T-helper 2 cell treated with Interferon-gamma antibody and Interleukin-4, amounts not matched to agents 5 μg/mL and 100 μg/mL, for 36 hours (primary cell): ENCODE measurements at regions not wholly inside any gene's neighbourhood (a gene's known extent, or its start where the extent isn't known, plus 50 kb on each side); places are given as distances from the start of the nearest gene placed in this dataset.

ENCODE experiments used
- DNase-seq: peaks from one replicate; pipeline ENCODE4 v3.0.0; 2021; ENCODE audit warnings: low spot score
- H3K27ac Mint-ChIP-seq: one replicate; pipeline ENCODE4 v1.8.0; 2021; ENCODE audit warnings: mild to moderate bottlenecking, mixed read lengths
- H3K27me3 Mint-ChIP-seq: one replicate; pipeline ENCODE4 v1.8.0; 2021; ENCODE audit warnings: low read depth, mixed read lengths
- H3K36me3 Mint-ChIP-seq: one replicate; pipeline ENCODE4 v1.8.0; 2021; ENCODE audit warnings: low read depth, mixed read lengths
- H3K4me1 Mint-ChIP-seq: one replicate; pipeline ENCODE4 v1.8.0; 2021; ENCODE audit warnings: low read depth, mixed read lengths
- H3K4me3 Mint-ChIP-seq: one replicate; pipeline ENCODE4 v1.8.0; 2022; ENCODE audit warnings: mild to moderate bottlenecking, moderate library complexity, mixed read lengths
- H3K9me3 Mint-ChIP-seq: one replicate; pipeline ENCODE4 v1.8.0; 2021; ENCODE audit warnings: mixed read lengths

DNA sequence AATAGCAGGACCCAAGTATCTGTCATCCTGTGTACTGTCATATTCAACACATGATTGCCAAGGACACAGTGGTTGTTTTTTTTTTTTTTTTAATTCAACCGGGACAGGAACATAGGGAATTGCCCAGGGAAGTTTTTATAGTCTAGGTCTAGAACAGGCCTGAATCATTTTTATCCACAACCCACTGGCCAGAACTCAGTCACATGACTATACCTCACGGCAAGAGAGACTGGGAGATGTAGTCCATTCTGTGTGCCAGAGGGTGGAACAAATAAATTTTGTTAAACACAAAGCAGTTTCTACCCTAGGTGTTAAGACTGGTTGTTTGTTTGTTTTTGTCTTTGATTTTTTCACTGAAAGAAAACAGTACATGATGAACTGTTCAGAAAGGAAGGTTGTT lies 105.8 kb upstream of the SMARCA2 start:
- no peak for DNase-seq
- no peaks in the 10 kb centered on the region for H3K9me3 Mint-ChIP-seq
- no peak overlapping the region for H3K27ac Mint-ChIP-seq
- H3K4me1 Mint-ChIP-seq = no peaks in the 10 kb centered on the region
- no peaks in the 10 kb centered on the region for H3K27me3 Mint-ChIP-seq
- no peak overlapping the region for H3K4me3 Mint-ChIP-seq
- no peaks in the 10 kb centered on the region for H3K36me3 Mint-ChIP-seq

- H3K36me3 Mint-ChIP-seq = no peaks in the 10 kb centered on the region
- H3K27ac Mint-ChIP-seq = no peak overlapping the region
- no peak overlapping the region for H3K4me3 Mint-ChIP-seq
- peaks cover 2% of the 10 kb centered on the region for H3K27me3 Mint-ChIP-seq
- no peaks in the 10 kb centered on the region for H3K4me1 Mint-ChIP-seq
- DNase-seq = no peak
- no peaks in the 10 kb centered on the region for H3K9me3 Mint-ChIP-seq
These were observed 104.8 kb upstream of the SMARCA2 start for GRCh38 chr9:1910269-1910811.

- H3K36me3 Mint-ChIP-seq = no peaks in the 10 kb centered on the region
- H3K4me1 Mint-ChIP-seq = no peaks in the 10 kb centered on the region
- peaks cover 9% of the 10 kb centered on the region for H3K27me3 Mint-ChIP-seq
- no peak for DNase-seq
- H3K27ac Mint-ChIP-seq = no peak overlapping the region
- H3K9me3 Mint-ChIP-seq = no peaks in the 10 kb centered on the region
- no peak overlapping the region for H3K4me3 Mint-ChIP-seq
These were observed 101.4 kb upstream of the SMARCA2 start for GRCh38 chr9:1913631-1914330.

GRCh38 chr9:1916095-1916494 lies 99.1 kb upstream of the SMARCA2 start:
- H3K27me3 Mint-ChIP-seq = peaks cover 15% of the 10 kb centered on the region
- no peak for DNase-seq
- no peak overlapping the region for H3K27ac Mint-ChIP-seq
- no peaks in the 10 kb centered on the region for H3K9me3 Mint-ChIP-seq
- H3K4me1 Mint-ChIP-seq = no peaks in the 10 kb centered on the region
- no peak overlapping the region for H3K4me3 Mint-ChIP-seq
- no peaks in the 10 kb centered on the region for H3K36me3 Mint-ChIP-seq

GRCh38 chr9:1916655-1917054 lies 98.5 kb upstream of the SMARCA2 start:
- Mint-ChIP-seq H3K4me1 (no peaks in the 10 kb centered on the region), H3K4me3 (no peak overlapping the region), H3K27me3 (peaks cover 15% of the 10 kb centered on the region), H3K27ac (no peak overlapping the region), H3K9me3 (no peaks in the 10 kb centered on the region), H3K36me3 (no peaks in the 10 kb centered on the region)
- no peak for DNase-seq

GRCh38 chr9:1917396-1917935 lies 97.7 kb upstream of the SMARCA2 start:
- no peak for DNase-seq
- H3K27me3 Mint-ChIP-seq = peaks cover 15% of the 10 kb centered on the region
- H3K27ac Mint-ChIP-seq = no peak overlapping the region
- H3K9me3 Mint-ChIP-seq = no peaks in the 10 kb centered on the region
- no peak overlapping the region for H3K4me3 Mint-ChIP-seq
- no peaks in the 10 kb centered on the region for H3K36me3 Mint-ChIP-seq
- H3K4me1 Mint-ChIP-seq = no peaks in the 10 kb centered on the region

- no peaks in the 10 kb centered on the region for H3K36me3 Mint-ChIP-seq
- no peak overlapping the region for H3K27ac Mint-ChIP-seq
- no peak overlapping the region for H3K4me3 Mint-ChIP-seq
- DNase-seq = no peak
- H3K27me3 Mint-ChIP-seq = peaks cover 15% of the 10 kb centered on the region
- H3K4me1 Mint-ChIP-seq = no peaks in the 10 kb centered on the region
- H3K9me3 Mint-ChIP-seq = no peaks in the 10 kb centered on the region
These were observed 97.0 kb upstream of the SMARCA2 start for GRCh38 chr9:1918108-1918507.

DNA sequence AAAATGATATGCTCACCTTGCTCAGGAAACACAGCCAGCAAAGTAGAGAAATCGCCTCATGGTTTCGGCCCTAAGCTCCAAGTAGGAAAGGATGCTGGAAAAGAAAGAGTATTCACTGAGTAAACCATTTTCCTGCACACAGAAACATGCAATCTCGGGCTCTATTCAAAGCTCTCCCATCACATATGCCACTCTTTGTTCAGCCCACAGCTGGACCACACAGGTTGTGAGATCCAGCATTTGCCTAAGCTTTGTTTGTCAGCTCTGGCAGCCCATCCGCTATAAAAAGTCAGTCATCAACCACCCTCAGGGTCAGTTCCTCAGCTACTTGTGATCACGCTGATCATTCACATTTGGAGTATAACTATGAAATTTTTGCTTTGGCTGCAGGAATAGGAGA lies 96.5 kb upstream of the SMARCA2 start:
- no peak overlapping the region for H3K27ac Mint-ChIP-seq
- H3K9me3 Mint-ChIP-seq = no peaks in the 10 kb centered on the region

DNA sequence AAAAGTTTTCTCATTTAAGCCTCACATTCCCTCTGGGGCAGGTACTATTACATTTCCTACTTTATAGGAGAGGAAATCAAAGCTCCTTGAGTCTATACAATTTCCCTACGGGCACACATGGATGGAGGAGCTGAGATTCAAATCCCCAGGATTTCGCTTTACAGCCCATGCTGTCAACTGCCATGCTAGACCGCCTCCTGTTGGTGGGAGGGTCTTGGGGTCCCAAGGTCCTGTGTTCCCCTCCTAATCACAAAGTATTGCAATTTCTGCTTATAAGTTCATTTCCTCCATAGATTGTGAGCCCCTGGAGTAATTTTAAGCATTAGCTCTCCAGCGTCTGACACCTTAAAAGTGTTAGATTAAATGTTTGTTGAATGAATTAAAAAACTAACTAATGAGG lies 95.9 kb upstream of the SMARCA2 start:
- Mint-ChIP-seq H3K27me3 (peaks cover 15% of the 10 kb centered on the region), H3K27ac (no peak overlapping the region)

More for the DNA sequence above, 96.5 kb upstream of the SMARCA2 start:
- Mint-ChIP-seq H3K27me3 (peaks cover 15% of the 10 kb centered on the region), H3K4me1 (no peaks in the 10 kb centered on the region), H3K4me3 (no peak overlapping the region), H3K36me3 (no peaks in the 10 kb centered on the region)
- no peak for DNase-seq

GRCh38 chr9:1920386-1920785 lies 94.8 kb upstream of the SMARCA2 start:
- no peak for DNase-seq
- Mint-ChIP-seq H3K4me1 (no peaks in the 10 kb centered on the region), H3K36me3 (no peaks in the 10 kb centered on the region), H3K27ac (no peak overlapping the region), H3K9me3 (no peaks in the 10 kb centered on the region), H3K27me3 (peaks cover 13% of the 10 kb centered on the region), H3K4me3 (no peak overlapping the region)

More for the DNA sequence above, 95.9 kb upstream of the SMARCA2 start:
- no peaks in the 10 kb centered on the region for H3K4me1 Mint-ChIP-seq
- no peaks in the 10 kb centered on the region for H3K36me3 Mint-ChIP-seq
- H3K4me3 Mint-ChIP-seq = no peak overlapping the region
- no peak for DNase-seq
- no peaks in the 10 kb centered on the region for H3K9me3 Mint-ChIP-seq

- Mint-ChIP-seq H3K4me3 (no peak overlapping the region), H3K27me3 (peaks cover 9% of the 10 kb centered on the region), H3K4me1 (no peaks in the 10 kb centered on the region), H3K36me3 (no peaks in the 10 kb centered on the region), H3K9me3 (no peaks in the 10 kb centered on the region), H3K27ac (no peak overlapping the region)
- DNase-seq = no peak
These were observed 93.1 kb upstream of the SMARCA2 start for GRCh38 chr9:1922026-1922425.

DNA sequence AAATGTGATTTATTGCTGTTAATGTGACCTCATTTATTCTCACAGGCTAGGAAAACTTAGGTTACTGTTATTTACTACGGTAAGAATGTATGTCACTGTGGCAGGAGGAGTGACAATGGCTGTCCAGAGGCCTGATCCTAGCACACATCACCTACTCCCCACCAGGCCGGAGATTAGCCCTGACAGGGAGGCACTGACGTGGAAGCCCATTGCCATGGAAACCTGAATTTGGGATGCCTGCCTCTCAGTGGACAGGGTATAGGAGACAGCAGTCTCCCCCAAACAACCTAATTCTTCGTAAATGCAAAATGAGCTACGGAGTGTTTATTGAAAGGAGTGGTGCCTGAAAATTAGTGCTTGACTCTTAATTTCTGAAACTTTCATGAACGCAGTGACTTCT lies 87.6 kb upstream of the SMARCA2 start:
- no peaks in the 10 kb centered on the region for H3K9me3 Mint-ChIP-seq
- H3K4me1 Mint-ChIP-seq = no peaks in the 10 kb centered on the region
- H3K27ac Mint-ChIP-seq = no peak overlapping the region
- no peaks in the 10 kb centered on the region for H3K36me3 Mint-ChIP-seq
- no peak overlapping the region for H3K4me3 Mint-ChIP-seq
- DNase-seq = no peak
- H3K27me3 Mint-ChIP-seq = peaks cover 6% of the 10 kb centered on the region

GRCh38 chr9:1929134-1929533 lies 86.0 kb upstream of the SMARCA2 start:
- no peaks in the 10 kb centered on the region for H3K36me3 Mint-ChIP-seq
- no peaks in the 10 kb centered on the region for H3K9me3 Mint-ChIP-seq
- H3K27ac Mint-ChIP-seq = no peak overlapping the region
- H3K4me3 Mint-ChIP-seq = no peak overlapping the region
- no peaks in the 10 kb centered on the region for H3K4me1 Mint-ChIP-seq
- no peak for DNase-seq
- H3K27me3 Mint-ChIP-seq = peaks cover 12% of the 10 kb centered on the region

GRCh38 chr9:1929722-1930244 lies 85.4 kb upstream of the SMARCA2 start:
- no peak for DNase-seq
- H3K4me1 Mint-ChIP-seq = no peaks in the 10 kb centered on the region
- H3K36me3 Mint-ChIP-seq = no peaks in the 10 kb centered on the region
- H3K4me3 Mint-ChIP-seq = no peak overlapping the region
- no peak overlapping the region for H3K27ac Mint-ChIP-seq
- H3K27me3 Mint-ChIP-seq = peaks cover 16% of the 10 kb centered on the region
- no peaks in the 10 kb centered on the region for H3K9me3 Mint-ChIP-seq
